A549 (cell line): ENCODE measurements at regions not wholly inside any gene's neighbourhood (a gene's known extent, or its start where the extent isn't known, plus 50 kb on each side); places are given as distances from the start of the nearest gene placed in this dataset.

Experiments used
- ATAC-seq, 2 experiments: fragments of 200-7000 bp in 1 of 2; fragments of >200 bp in 1 of 2; cut with Nextera tagmentation in 1 of 2; cut with Tn5 transposase in 1 of 2; 3 replicates each; pipeline versions ENCODE4 v1.8.0 to v1.9.1; 2018 to 2020; ENCODE audit warnings: mild to moderate bottlenecking in 1 of 2, moderate library complexity in 1 of 2
- CTCF ChIA-PET: fragments of 300-600 bp; sonication (Branson Sonifier 250); formaldehyde crosslinking; extraction: SDS; loops from one replicate; lab custom pipeline; 2021; ENCODE audit warnings: antibody characterized with exemption, inconsistent platforms; lab: Yijun Ruan, JAX
- POLR2A ChIA-PET: fragments of 350-600 bp; formaldehyde crosslinking; extraction: SDS; loops from one replicate; lab custom pipeline; 2021; ENCODE audit warnings: antibody characterized with exemption, inconsistent platforms; lab: Yijun Ruan, JAX
- DNase-seq, 2 experiments: peaks; one replicate each; pipeline versions ENCODE4 v3.0.0 to v3.0.0-alpha.2; 2011 to 2016; ENCODE audit warnings: low read depth in 1 of 2, low spot score in 1 of 2
- FAIRE-seq: peaks from 2 replicates; lab custom pipeline; 2011; peaks lifted over from hg19 to GRCh38; lab: Jason Lieb, UNC
- H3K27ac ChIP-seq, 2 experiments: fragments of >200 bp; sonication (Bioruptor Twin); formaldehyde crosslinking; 3 replicates each; pipeline ENCODE4 v1.5.1; 2016 to 2017
- H3K4me1 ChIP-seq: fragments of >200 bp; sonication (Bioruptor Twin); formaldehyde crosslinking; 3 replicates; pipeline ENCODE4 v1.6.1; 2016
- H3K4me2 ChIP-seq: fragments of >200 bp; sonication (Bioruptor Twin); formaldehyde crosslinking; 3 replicates; pipeline ENCODE4 v1.6.1; 2016
- H3K4me3 ChIP-seq: fragments of >200 bp; sonication (Bioruptor Twin); formaldehyde crosslinking; 3 replicates; pipeline ENCODE4 v1.5.1; 2016
- H3K9me3 ChIP-seq: fragments of >200 bp; sonication (Bioruptor Twin); formaldehyde crosslinking; 3 replicates; pipeline ENCODE4 v1.6.1; 2016
- CEBPB ChIP-seq, 2 experiments: fragments of >200 bp in 1 of 2; sonication (Bioruptor Twin) in 1 of 2; formaldehyde crosslinking in 1 of 2; IDR thresholded peaks; 2 replicates each; pipeline ENCODE4 v1.6.1; 2012 to 2016
- CHD2 ChIP-seq: fragments of 150-350 bp; IDR thresholded peaks from 2 replicates; pipeline ENCODE4 v1.6.1; 2014; ENCODE audit warnings: low read length; ENCODE audit not compliant: partially characterized antibody
- EHF ChIP-seq: fragments of 250-450 bp; sonication (Bioruptor Pico); IDR thresholded peaks from 2 replicates; pipeline ENCODE4 v1.5.0; 2020; ENCODE audit warnings: mild to moderate bottlenecking
- EP300 ChIP-seq, 2 experiments: fragments of >200 bp; sonication (Bioruptor Twin); formaldehyde crosslinking; IDR thresholded peaks; 2 replicates in 1 of 2; 3 replicates in 1 of 2; pipeline ENCODE4 v1.6.1; 2016 to 2017
- ESRRA ChIP-seq: fragments of 150-350 bp; IDR thresholded peaks from 2 replicates; pipeline ENCODE4 v1.6.1; 2014; ENCODE audit warnings: mild to moderate bottlenecking, low read length, borderline replicate concordance
- FOSB ChIP-seq: fragments of 250-450 bp; sonication (Bioruptor Pico); IDR thresholded peaks from 2 replicates; pipeline ENCODE4 v1.5.0; 2020; ENCODE audit warnings: mild to moderate bottlenecking, moderate library complexity
- FOSL2 ChIP-seq, 2 experiments: fragments of 450-650 bp in 1 of 2; fragments of >200 bp in 1 of 2; sonication (Bioruptor Twin) in 1 of 2; formaldehyde crosslinking; IDR thresholded peaks; 2 replicates each; pipeline versions ENCODE4 v1.5.0 to v1.6.1; 2016 to 2020; ENCODE audit warnings: mild to moderate bottlenecking in 1 of 2, moderate library complexity in 1 of 2
- GATA3 ChIP-seq: IDR thresholded peaks from 2 replicates; pipeline ENCODE4 v1.6.1; 2012; ENCODE audit warnings: borderline replicate concordance
- HEYL ChIP-seq: fragments of 250-450 bp; sonication (Bioruptor Pico); IDR thresholded peaks from 2 replicates; pipeline ENCODE4 v1.8.0; 2021; ENCODE audit warnings: mild to moderate bottlenecking, moderate library complexity
- HMGXB4 ChIP-seq: fragments of 250-450 bp; sonication (Bioruptor Pico); IDR thresholded peaks from 2 replicates; pipeline ENCODE4 v1.5.0; 2021; ENCODE audit warnings: mild to moderate bottlenecking, moderate library complexity, borderline replicate concordance
- HOXB13 ChIP-seq: fragments of 250-450 bp; sonication (Bioruptor Pico); IDR thresholded peaks from 2 replicates; pipeline ENCODE4 v1.5.0; 2020; ENCODE audit warnings: low read depth, mild to moderate bottlenecking, moderate library complexity
- HOXB5 ChIP-seq: fragments of 250-450 bp; sonication (Bioruptor Pico); IDR thresholded peaks from 2 replicates; pipeline ENCODE4 v1.5.0; 2020; ENCODE audit warnings: mild to moderate bottlenecking, moderate library complexity
- JUNB ChIP-seq: fragments of >200 bp; sonication (Bioruptor Twin); formaldehyde crosslinking; IDR thresholded peaks from 2 replicates; pipeline ENCODE4 v1.6.1; 2016
- KDM1A ChIP-seq: fragments of 200-600 bp; sonication (generic); IDR thresholded peaks from 2 replicates; pipeline ENCODE4 v1.6.1; 2016; ENCODE audit warnings: low read depth, mild to moderate bottlenecking
- MAFK ChIP-seq: fragments of 450-650 bp; IDR thresholded peaks from 2 replicates; pipeline ENCODE4 v1.6.1; 2014; ENCODE audit not compliant: partially characterized antibody
- MAX ChIP-seq: IDR thresholded peaks from 2 replicates; pipeline ENCODE4 v1.6.1; 2012
- MYC ChIP-seq: IDR thresholded peaks from 2 replicates; pipeline ENCODE4 v1.6.1; 2012; ENCODE audit warnings: mild to moderate bottlenecking, inconsistent platforms, low read length, improper control_type of control experiment, borderline replicate concordance
- NFE2L2 ChIP-seq: fragments of 150-350 bp; conservative IDR thresholded peaks from 2 replicates; pipeline ENCODE4 v1.6.1; 2014; ENCODE audit warnings: low read length
- NR3C1 ChIP-seq: fragments of >200 bp; sonication (Bioruptor Twin); formaldehyde crosslinking; IDR thresholded peaks from 3 replicates; pipeline ENCODE4 v1.6.1; 2017
- PBX3 ChIP-seq: IDR thresholded peaks from 2 replicates; pipeline ENCODE4 v1.6.1; 2012
- POLR2A ChIP-seq: IDR thresholded peaks from 2 replicates; pipeline ENCODE4 v1.6.1; 2012; ENCODE audit warnings: mild to moderate bottlenecking, low read length
- POLR2AphosphoS2 ChIP-seq: conservative IDR thresholded peaks from 2 replicates; pipeline ENCODE4 v1.6.1; 2012; ENCODE audit warnings: low read length, improper control_type of control experiment, inconsistent platforms
- REST ChIP-seq: fragments of 200-600 bp; sonication (generic); IDR thresholded peaks from 2 replicates; pipeline ENCODE4 v1.6.1; 2016; ENCODE audit warnings: antibody characterized with exemption, mild to moderate bottlenecking, moderate library complexity
- RNF2 ChIP-seq: fragments of 200-600 bp; sonication (generic); IDR thresholded peaks from 2 replicates; pipeline ENCODE4 v1.6.1; 2016; ENCODE audit warnings: low read depth, mild to moderate bottlenecking, antibody characterized with exemption, moderate library complexity, borderline replicate concordance
- SREBF2 ChIP-seq: fragments of 450-650 bp; IDR thresholded peaks from 2 replicates; pipeline ENCODE4 v1.6.1; 2014; ENCODE audit warnings: mild to moderate bottlenecking, moderate library complexity
- TFCP2L1 ChIP-seq: fragments of 250-450 bp; sonication (Bioruptor Pico); IDR thresholded peaks from 2 replicates; pipeline ENCODE4 v1.5.0; 2021; ENCODE audit warnings: mild to moderate bottlenecking
- ZC3H11A ChIP-seq: fragments of 450-650 bp; IDR thresholded peaks from 2 replicates; pipeline ENCODE4 v1.6.1; 2014; ENCODE audit warnings: antibody characterized with exemption, mild to moderate bottlenecking
- ZNF302 ChIP-seq: fragments of 250-450 bp; sonication (Bioruptor Pico); IDR thresholded peaks from 2 replicates; pipeline ENCODE4 v1.9.0; 2021; ENCODE audit warnings: inconsistent platforms, mild to moderate bottlenecking, moderate library complexity
- ZSCAN20 ChIP-seq: fragments of 250-450 bp; sonication (Bioruptor Pico); IDR thresholded peaks from 2 replicates; pipeline ENCODE4 v1.8.0; 2022; ENCODE audit warnings: mild to moderate bottlenecking, moderate library complexity
- WGBS: methylation state at CpG from one replicate; pipeline ENCODE4 v1.1.6; 2017; ENCODE audit errors: missing lambda C conversion rate; 5-methylcytosine and 5-hydroxymethylcytosine counted together

- Histone ChIP-seq H3K4me3 (no peak overlapping the region), H3K27ac (no peak overlapping the region), H3K9me3 (no peaks in the 10 kb centered on the region), H3K4me1 (no peaks in the 10 kb centered on the region), H3K4me2 (no peak overlapping the region)
- ChIA-PET CTCF (no interaction called here), POLR2A (no interaction called here)
- 0% methylated on average over 3 of the region's 4 CpGs for WGBS
- DNase-seq: no peak
- no peak for FAIRE-seq
- ATAC-seq: no peak
- no peak for TF ChIP-seq ZSCAN20 (CRISPR knock-in tag)
- no peak for TF ChIP-seq POLR2A
- no peak for TF ChIP-seq NR3C1
- TF ChIP-seq RNF2: no peak
- no peak for TF ChIP-seq HEYL (CRISPR knock-in tag)
- no peak for TF ChIP-seq TFCP2L1 (CRISPR knock-in tag)
- TF ChIP-seq MAX: no peak
- no peak for TF ChIP-seq CEBPB (IDR thresholded peaks at IDR 0.05)
- no peak for TF ChIP-seq HOXB13 (CRISPR knock-in tag)
- TF ChIP-seq EP300 (IDR thresholded peaks at IDR 0.05): no peak
- no peak for TF ChIP-seq EHF
- TF ChIP-seq NFE2L2: no peak
Measured at GRCh38 chr2:117349687-117350086, 464.8 kb upstream of the DDX18 start.

- no peak for DNase-seq
- no peak for FAIRE-seq
- Histone ChIP-seq H3K27ac (no peak overlapping the region), H3K4me1 (no peaks in the 10 kb centered on the region), H3K9me3 (no peaks in the 10 kb centered on the region), H3K4me3 (no peak overlapping the region), H3K4me2 (no peak overlapping the region)
- TF ChIP-seq REST: no peak
- TF ChIP-seq FOSB (CRISPR knock-in tag): no peak
- no peak for TF ChIP-seq EP300 (IDR thresholded peaks at IDR 0.05)
- TF ChIP-seq EHF: no peak
- TF ChIP-seq MAFK: no peak
- TF ChIP-seq ZNF302: no peak
- no peak for TF ChIP-seq POLR2AphosphoS2
- TF ChIP-seq FOSL2 (IDR thresholded peaks at IDR 0.05): no peak
- TF ChIP-seq FOSL2 (CRISPR knock-in tag; IDR thresholded peaks at IDR 0.05): no peak
- no peak for TF ChIP-seq MYC
- no peak for TF ChIP-seq ZC3H11A
- TF ChIP-seq POLR2A: no peak
- no peak for TF ChIP-seq NFE2L2
- ChIA-PET CTCF (no interaction called here), POLR2A (no interaction called here)
- no peak for ATAC-seq
- 1% methylated on average over 4 of the region's 4 CpGs for WGBS
Measured at GRCh38 chr2:117351396-117351795, 463.1 kb upstream of the DDX18 start.

- DNase-seq (no peak), FAIRE-seq (no peak), ATAC-seq (no peak)
- Histone ChIP-seq H3K27ac (no peak overlapping the region), H3K4me1 (no peaks in the 10 kb centered on the region), H3K4me2 (no peak overlapping the region), H3K4me3 (no peak overlapping the region), H3K9me3 (no peaks in the 10 kb centered on the region)
- 2% methylated on average over 5 of the region's 5 CpGs for WGBS
- ChIA-PET POLR2A (no interaction called here), CTCF (no interaction called here)
- TF ChIP-seq GATA3 (no peak), HEYL (CRISPR knock-in tag) (no peak), PBX3 (no peak), RNF2 (no peak), ESRRA (no peak), SREBF2 (no peak), JUNB (no peak), HOXB5 (CRISPR knock-in tag) (no peak), CHD2 (no peak), KDM1A (no peak), MAFK (no peak), HMGXB4 (CRISPR knock-in tag) (no peak)
Measured at GRCh38 chr2:117359266-117359914, 455.1 kb upstream of the DDX18 start.
